KMS-11 (cell line): ENCODE measurements at regions not wholly inside any gene's neighbourhood (a gene's known extent, or its start where the extent isn't known, plus 50 kb on each side); places are given as distances from the start of the nearest gene placed in this dataset.

Experiments used
- H2AFZ ChIP-seq: fragments of 200-600 bp; sonication (generic); 2 replicates; pipeline ENCODE4 v1.6.1; 2016; ENCODE audit warnings: antibody characterized with exemption, mixed run types, low read depth
- H3K27ac ChIP-seq: fragments of 200-600 bp; sonication (generic); 2 replicates; pipeline ENCODE4 v1.6.1; 2016; ENCODE audit warnings: mild to moderate bottlenecking, mixed run types
- H3K27me3 ChIP-seq: fragments of 200-600 bp; sonication (generic); 2 replicates; pipeline ENCODE4 v1.6.1; 2017; ENCODE audit warnings: mild to moderate bottlenecking, low read depth, mixed run types, moderate library complexity; ENCODE audit not compliant: insufficient read depth
- H3K36me3 ChIP-seq: fragments of 200-600 bp; sonication (generic); 2 replicates; pipeline ENCODE4 v1.6.1; 2017; ENCODE audit warnings: mild to moderate bottlenecking, mixed run types; ENCODE audit not compliant: insufficient read depth
- H3K4me1 ChIP-seq: fragments of 200-600 bp; sonication (generic); 2 replicates; pipeline ENCODE4 v1.6.1; 2016; ENCODE audit warnings: mild to moderate bottlenecking, low read depth, mixed run types; ENCODE audit not compliant: poor library complexity, severe bottlenecking
- H3K4me2 ChIP-seq: fragments of 200-600 bp; sonication (generic); 2 replicates; pipeline ENCODE4 v1.7.0; 2016; ENCODE audit warnings: mild to moderate bottlenecking, mixed run types
- H3K4me3 ChIP-seq: fragments of 200-600 bp; sonication (generic); IDR thresholded peaks from 2 replicates; pipeline ENCODE4 v1.6.1; 2017; ENCODE audit warnings: low read depth, low read length, mixed read lengths; ENCODE audit not compliant: insufficient read depth
- H3K79me2 ChIP-seq: fragments of 200-600 bp; sonication (generic); 2 replicates; pipeline ENCODE4 v1.6.1; 2016; ENCODE audit warnings: low read depth, mixed run types; ENCODE audit not compliant: insufficient read depth
- H3K9ac ChIP-seq: fragments of 200-600 bp; sonication (generic); 2 replicates; pipeline ENCODE4 v1.6.1; 2016; ENCODE audit warnings: mild to moderate bottlenecking, mixed run types
- H4K20me1 ChIP-seq: fragments of 200-600 bp; sonication (generic); 2 replicates; pipeline ENCODE4 v1.6.1; 2016; ENCODE audit warnings: mild to moderate bottlenecking, mixed run types; ENCODE audit not compliant: insufficient read depth
- TF ChIP-seq, protein P1 (sequence below): fragments of 200-600 bp; sonication (generic); conservative IDR thresholded peaks from 2 replicates; pipeline ENCODE4 v1.6.1; 2017; ENCODE audit warnings: low read depth, mild to moderate bottlenecking, antibody characterized with exemption, low read length, moderate library complexity, mixed read lengths

DNA sequence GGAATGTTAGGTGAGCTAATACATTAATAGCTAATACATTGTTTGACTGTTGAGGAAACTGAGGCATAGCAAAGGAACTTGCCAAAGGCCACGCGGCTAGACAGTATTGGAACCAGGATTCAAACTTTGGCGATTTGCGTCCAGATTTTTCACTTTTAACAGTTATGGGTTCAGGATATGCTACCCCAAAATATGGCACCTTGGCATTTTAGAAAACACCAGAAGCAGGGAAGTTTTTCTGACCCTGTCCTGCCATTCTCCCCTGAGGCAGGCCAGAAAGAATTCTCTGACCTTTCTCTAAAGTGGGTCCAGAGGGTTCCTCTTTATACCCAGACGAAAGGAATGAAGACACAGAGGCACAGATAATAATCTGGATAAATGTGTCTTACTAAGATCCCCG, 166.9 kb downstream of the MYCN start:
- H3K9ac ChIP-seq, result no peak overlapping the region

DNA sequence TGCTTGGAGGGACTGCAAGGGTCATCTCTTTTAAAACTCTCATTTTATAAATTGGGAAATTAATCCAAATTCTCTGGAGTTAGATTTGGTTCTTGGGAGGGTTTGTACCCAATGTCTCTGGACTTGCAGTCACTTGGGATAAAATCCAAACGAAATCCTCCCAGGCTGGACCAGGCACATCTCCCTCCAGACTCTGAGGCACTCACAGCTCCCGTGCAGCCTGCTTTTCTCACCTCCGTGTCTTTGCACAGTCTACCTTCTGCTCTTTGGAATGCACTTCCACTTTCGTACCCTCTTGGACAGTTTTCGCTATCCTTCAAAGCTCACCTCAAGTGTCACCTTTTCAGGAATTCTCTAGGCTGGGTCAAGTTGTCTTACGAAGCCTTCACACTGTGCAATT, 166.3 kb downstream of the MYCN start:
- H3K27ac ChIP-seq, result no peak overlapping the region
- H3K9ac ChIP-seq, result no peak overlapping the region

More for the DNA sequence above, 166.9 kb downstream of the MYCN start:
- no peak overlapping the region for H3K4me2 ChIP-seq
- H3K4me1 ChIP-seq, result no peaks in the 10 kb centered on the region
- H3K79me2 ChIP-seq, result no peaks in the 10 kb centered on the region
- TF ChIP-seq, protein P1, sequence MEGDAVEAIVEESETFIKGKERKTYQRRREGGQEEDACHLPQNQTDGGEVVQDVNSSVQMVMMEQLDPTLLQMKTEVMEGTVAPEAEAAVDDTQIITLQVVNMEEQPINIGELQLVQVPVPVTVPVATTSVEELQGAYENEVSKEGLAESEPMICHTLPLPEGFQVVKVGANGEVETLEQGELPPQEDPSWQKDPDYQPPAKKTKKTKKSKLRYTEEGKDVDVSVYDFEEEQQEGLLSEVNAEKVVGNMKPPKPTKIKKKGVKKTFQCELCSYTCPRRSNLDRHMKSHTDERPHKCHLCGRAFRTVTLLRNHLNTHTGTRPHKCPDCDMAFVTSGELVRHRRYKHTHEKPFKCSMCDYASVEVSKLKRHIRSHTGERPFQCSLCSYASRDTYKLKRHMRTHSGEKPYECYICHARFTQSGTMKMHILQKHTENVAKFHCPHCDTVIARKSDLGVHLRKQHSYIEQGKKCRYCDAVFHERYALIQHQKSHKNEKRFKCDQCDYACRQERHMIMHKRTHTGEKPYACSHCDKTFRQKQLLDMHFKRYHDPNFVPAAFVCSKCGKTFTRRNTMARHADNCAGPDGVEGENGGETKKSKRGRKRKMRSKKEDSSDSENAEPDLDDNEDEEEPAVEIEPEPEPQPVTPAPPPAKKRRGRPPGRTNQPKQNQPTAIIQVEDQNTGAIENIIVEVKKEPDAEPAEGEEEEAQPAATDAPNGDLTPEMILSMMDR, result no peak
- H3K36me3 ChIP-seq, result no peaks in the 10 kb centered on the region
- H3K4me3 ChIP-seq, result no peak overlapping the region
- no peak overlapping the region for H2AFZ ChIP-seq
- no peaks in the 10 kb centered on the region for H4K20me1 ChIP-seq
- H3K27ac ChIP-seq, result no peak overlapping the region
- no peaks in the 10 kb centered on the region for H3K27me3 ChIP-seq

DNA sequence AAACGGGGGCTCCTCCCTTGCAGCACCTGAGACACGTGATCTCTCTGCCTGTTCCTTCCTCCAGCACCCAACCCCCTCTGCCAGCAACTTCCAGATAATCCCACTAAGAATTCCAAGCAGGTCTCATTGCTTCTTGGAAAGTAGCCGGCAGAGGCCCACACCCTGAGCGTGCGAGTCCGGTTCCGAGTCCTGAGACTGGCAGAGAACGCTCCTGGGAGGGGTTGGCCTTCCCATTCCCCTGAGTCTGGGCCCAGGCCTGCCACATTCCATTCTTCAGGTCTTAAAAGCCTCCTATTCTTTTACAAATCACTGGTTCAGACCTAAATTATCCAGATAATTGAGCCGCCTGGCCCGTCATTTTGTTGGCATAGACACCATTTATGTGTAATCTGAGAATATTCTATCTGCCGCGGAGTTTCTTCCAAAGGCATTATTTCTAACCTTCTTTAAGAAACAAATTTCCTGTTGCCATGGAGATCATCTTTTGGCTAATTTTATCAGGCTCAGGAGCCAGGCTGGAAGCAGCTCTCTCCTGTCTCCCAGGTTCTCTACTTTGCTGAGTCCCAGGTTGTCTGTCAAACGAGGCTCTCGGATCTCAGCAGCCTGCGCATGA, 165.4 kb downstream of the MYCN start:
- Histone ChIP-seq H3K36me3 (no peaks in the 10 kb centered on the region), H3K4me3 (no peak overlapping the region), H3K4me2 (no peak overlapping the region), H2AFZ (no peak overlapping the region), H3K9ac (no peak overlapping the region), H4K20me1 (no peaks in the 10 kb centered on the region), H3K27ac (no peak overlapping the region), H3K79me2 (no peaks in the 10 kb centered on the region), H3K27me3 (no peaks in the 10 kb centered on the region), H3K4me1 (no peaks in the 10 kb centered on the region)
- TF ChIP-seq, protein P1, result no peak

More for the DNA sequence above, 166.3 kb downstream of the MYCN start:
- no peaks in the 10 kb centered on the region for H4K20me1 ChIP-seq
- no peaks in the 10 kb centered on the region for H3K4me1 ChIP-seq
- no peak overlapping the region for H2AFZ ChIP-seq
- H3K4me3 ChIP-seq, result no peak overlapping the region
- no peak overlapping the region for H3K4me2 ChIP-seq
- TF ChIP-seq, protein P1, result no peak
- no peaks in the 10 kb centered on the region for H3K27me3 ChIP-seq
- H3K36me3 ChIP-seq, result no peaks in the 10 kb centered on the region
- no peaks in the 10 kb centered on the region for H3K79me2 ChIP-seq

DNA sequence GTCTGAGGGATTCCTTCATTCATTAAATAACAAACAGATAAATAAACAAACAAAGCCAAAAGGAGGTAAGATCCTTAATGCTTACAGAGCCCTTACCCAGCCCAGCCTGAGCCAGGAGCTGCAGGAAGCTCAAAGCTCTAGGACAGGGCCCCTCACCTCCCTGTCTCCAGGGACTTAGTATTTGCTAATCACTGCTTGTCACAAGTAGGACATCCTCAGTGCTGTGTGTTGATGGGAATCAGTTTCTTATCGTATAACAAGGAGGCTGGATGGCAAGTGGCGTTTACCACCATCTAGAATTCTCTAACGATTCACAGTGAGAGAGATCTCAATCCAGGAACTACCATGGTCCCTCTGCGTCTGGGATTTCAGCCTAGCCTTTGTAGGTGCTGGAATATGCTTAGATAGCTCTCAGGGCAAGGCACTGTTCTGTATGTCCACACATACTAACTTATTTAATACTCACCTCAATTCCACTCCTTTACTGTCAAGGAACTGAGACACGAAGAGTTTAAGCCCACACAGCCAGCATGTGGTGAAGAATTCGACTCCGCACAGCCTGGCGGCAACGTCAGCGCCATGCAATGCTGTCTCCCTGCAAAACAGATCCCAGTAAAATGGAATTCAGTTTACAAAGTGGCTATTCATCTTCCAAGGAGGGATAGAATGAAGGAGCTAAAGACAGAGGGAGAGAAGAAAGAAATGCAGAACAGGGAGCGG, 164.8 kb downstream of the MYCN start:
- H3K27ac ChIP-seq, result no peak overlapping the region
- no peak overlapping the region for H3K9ac ChIP-seq
- H3K36me3 ChIP-seq, result no peaks in the 10 kb centered on the region
- H3K4me3 ChIP-seq, result no peak overlapping the region
- no peaks in the 10 kb centered on the region for H4K20me1 ChIP-seq
- TF ChIP-seq, protein P1, result no peak
- H2AFZ ChIP-seq, result no peak overlapping the region
- no peak overlapping the region for H3K4me2 ChIP-seq
- no peaks in the 10 kb centered on the region for H3K27me3 ChIP-seq
- H3K79me2 ChIP-seq, result no peaks in the 10 kb centered on the region
- H3K4me1 ChIP-seq, result no peaks in the 10 kb centered on the region
